ENCODE measurements at regions not wholly inside any gene's neighbourhood (a gene's known extent, or its start where the extent isn't known, plus 50 kb on each side); places are given as distances from the start of the nearest gene placed in this dataset.

DNA sequence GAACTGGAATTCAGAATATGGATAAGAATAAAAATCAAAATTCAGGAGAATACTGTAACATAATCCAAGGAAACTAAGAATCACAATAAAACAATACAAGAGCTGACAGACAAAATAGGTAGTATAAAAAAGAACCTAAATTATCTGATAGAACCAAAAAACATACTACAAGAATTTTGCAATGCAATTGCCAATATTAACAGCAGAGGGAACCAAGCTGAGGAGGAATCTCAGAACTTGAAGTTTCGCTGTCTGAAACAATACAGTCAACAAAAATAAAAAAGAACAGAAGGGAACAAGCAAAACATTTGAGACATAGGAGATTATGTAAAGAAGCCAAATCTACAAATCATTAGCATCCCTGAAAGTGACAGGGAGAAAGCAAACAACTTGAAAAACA is 84.1 kb upstream of the GALNT13 start (continued):
- TF ChIP-seq, protein P1, sequence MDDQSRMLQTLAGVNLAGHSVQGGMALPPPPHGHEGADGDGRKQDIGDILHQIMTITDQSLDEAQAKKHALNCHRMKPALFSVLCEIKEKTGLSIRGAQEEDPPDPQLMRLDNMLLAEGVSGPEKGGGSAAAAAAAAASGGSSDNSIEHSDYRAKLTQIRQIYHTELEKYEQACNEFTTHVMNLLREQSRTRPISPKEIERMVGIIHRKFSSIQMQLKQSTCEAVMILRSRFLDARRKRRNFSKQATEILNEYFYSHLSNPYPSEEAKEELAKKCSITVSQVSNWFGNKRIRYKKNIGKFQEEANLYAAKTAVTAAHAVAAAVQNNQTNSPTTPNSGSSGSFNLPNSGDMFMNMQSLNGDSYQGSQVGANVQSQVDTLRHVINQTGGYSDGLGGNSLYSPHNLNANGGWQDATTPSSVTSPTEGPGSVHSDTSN (IDR thresholded peaks at IDR 0.05; ENCODE audit: insufficient replicate concordance, low read depth, low read length) = no peak
- TF ChIP-seq ZNF217 (IDR thresholded peaks at IDR 0.05) (no peak), ESRRA (IDR thresholded peaks at IDR 0.05; ENCODE audit: low read length) (no peak), NR2C1 (IDR thresholded peaks at IDR 0.05) (no peak), FOXM1 (IDR thresholded peaks at IDR 0.05; ENCODE audit: low read depth, low read length) (no peak), TCF7 (IDR thresholded peaks at IDR 0.05; ENCODE audit: borderline replicate concordance) (no peak)

DNA sequence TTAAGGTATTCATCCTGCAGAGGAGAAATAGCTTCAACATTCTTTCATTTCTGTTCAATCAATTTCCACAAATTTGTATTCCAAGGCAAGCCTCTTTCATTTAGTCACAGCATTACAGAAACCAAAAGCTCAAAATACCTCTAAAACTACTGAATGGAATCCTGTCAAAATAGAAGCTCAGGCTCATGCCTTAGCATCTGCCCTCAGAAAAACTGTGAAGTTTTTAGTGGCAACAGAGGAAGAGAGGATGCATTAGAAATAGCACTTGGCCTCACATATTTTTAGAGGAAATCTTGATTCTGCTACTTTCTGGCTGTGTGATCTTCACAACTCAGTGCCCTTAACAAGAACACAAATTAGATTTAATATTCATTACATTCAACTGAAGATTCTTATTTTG is 69.1 kb upstream of the GALNT13 start:
- no peak overlapping the region for H2AFZ ChIP-seq (ENCODE audit: control insufficient read depth, low read depth, low read length)
- in situ Hi-C loops (cut with MboI) = no loop called here
- FAIRE-seq = no peak
- H3K4me3 ChIP-seq = no peak overlapping the region
- no peaks in the 10 kb centered on the region for H3K9me3 ChIP-seq (replicated peaks; ENCODE audit: control insufficient read depth, insufficient read depth, low read length)
- H3K9ac ChIP-seq (ENCODE audit: control insufficient read depth, insufficient read depth, low read length) = no peak overlapping the region
- ChIA-PET RAD21 (ENCODE audit: unreplicated experiment) (no interaction called here), SMC1A (ENCODE audit: uncharacterized antibody, unreplicated experiment) (interaction anchor here (0.7 kb wide), 1 partner anchor 19 kb away, joined by 3 read pairs; no protein-coding TSS in a partner anchor), CTCF (no interaction called here), POLR2A (no interaction called here)
- no TSS peak for BruUV-seq (replicated peaks)
- no peak for ATAC-seq
- H3K4me1 ChIP-seq (ENCODE audit: control insufficient read depth, insufficient read depth, low read length) = no peaks in the 10 kb centered on the region
- H3K4me2 ChIP-seq (ENCODE audit: control insufficient read depth, insufficient read depth) = no peak overlapping the region
- no peak for DNase-seq (ENCODE audit: low read depth, low spot score)
- no peak overlapping the region for H3K27ac ChIP-seq (ENCODE audit: control insufficient read depth, insufficient read depth)
- no peaks in the 10 kb centered on the region for H3K27me3 ChIP-seq (replicated peaks in 1 of 2; ENCODE audit: control insufficient read depth in 2 of 2, insufficient read depth in 2 of 2, low read length in 1 of 2)
- H3K36me3 ChIP-seq (ENCODE audit: control insufficient read depth in 2 of 2, insufficient read depth in 2 of 2, low read length in 1 of 2) = no peaks in the 10 kb centered on the region
- H3K79me2 ChIP-seq (ENCODE audit: control insufficient read depth, insufficient read depth, low read length) = no peaks in the 10 kb centered on the region
- H4K20me1 ChIP-seq (ENCODE audit: control insufficient read depth, insufficient read depth) = no peaks in the 10 kb centered on the region
- intact Hi-C loops (cut with micrococcal nuclease; ENCODE audit: unreplicated experiment) = no loop called here
- TF ChIP-seq, protein P2, sequence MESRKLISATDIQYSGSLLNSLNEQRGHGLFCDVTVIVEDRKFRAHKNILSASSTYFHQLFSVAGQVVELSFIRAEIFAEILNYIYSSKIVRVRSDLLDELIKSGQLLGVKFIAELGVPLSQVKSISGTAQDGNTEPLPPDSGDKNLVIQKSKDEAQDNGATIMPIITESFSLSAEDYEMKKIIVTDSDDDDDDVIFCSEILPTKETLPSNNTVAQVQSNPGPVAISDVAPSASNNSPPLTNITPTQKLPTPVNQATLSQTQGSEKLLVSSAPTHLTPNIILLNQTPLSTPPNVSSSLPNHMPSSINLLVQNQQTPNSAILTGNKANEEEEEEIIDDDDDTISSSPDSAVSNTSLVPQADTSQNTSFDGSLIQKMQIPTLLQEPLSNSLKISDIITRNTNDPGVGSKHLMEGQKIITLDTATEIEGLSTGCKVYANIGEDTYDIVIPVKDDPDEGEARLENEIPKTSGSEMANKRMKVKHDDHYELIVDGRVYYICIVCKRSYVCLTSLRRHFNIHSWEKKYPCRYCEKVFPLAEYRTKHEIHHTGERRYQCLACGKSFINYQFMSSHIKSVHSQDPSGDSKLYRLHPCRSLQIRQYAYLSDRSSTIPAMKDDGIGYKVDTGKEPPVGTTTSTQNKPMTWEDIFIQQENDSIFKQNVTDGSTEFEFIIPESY (IDR thresholded peaks at IDR 0.05) = no peak
- TF ChIP-seq CHD1 (IDR thresholded peaks at IDR 0.05; ENCODE audit: low read depth, low read length) = no peak
- TF ChIP-seq BHLHE40 (IDR thresholded peaks at IDR 0.05; ENCODE audit: borderline replicate concordance in 1 of 2, low read depth in 2 of 2, low read length in 1 of 2) = no peak
- no peak for TF ChIP-seq NFIC (IDR thresholded peaks at IDR 0.05; ENCODE audit: low read depth, low read length)
- TF ChIP-seq POLR2AphosphoS2 (IDR thresholded peaks at IDR 0.05; ENCODE audit: low read depth, low read length) = no peak
- no peak for TF ChIP-seq SMAD1 (IDR thresholded peaks at IDR 0.05; ENCODE audit: low read depth, partially characterized antibody)
- no peak for TF ChIP-seq DPF2 (IDR thresholded peaks at IDR 0.05)
- TF ChIP-seq, protein P3, sequence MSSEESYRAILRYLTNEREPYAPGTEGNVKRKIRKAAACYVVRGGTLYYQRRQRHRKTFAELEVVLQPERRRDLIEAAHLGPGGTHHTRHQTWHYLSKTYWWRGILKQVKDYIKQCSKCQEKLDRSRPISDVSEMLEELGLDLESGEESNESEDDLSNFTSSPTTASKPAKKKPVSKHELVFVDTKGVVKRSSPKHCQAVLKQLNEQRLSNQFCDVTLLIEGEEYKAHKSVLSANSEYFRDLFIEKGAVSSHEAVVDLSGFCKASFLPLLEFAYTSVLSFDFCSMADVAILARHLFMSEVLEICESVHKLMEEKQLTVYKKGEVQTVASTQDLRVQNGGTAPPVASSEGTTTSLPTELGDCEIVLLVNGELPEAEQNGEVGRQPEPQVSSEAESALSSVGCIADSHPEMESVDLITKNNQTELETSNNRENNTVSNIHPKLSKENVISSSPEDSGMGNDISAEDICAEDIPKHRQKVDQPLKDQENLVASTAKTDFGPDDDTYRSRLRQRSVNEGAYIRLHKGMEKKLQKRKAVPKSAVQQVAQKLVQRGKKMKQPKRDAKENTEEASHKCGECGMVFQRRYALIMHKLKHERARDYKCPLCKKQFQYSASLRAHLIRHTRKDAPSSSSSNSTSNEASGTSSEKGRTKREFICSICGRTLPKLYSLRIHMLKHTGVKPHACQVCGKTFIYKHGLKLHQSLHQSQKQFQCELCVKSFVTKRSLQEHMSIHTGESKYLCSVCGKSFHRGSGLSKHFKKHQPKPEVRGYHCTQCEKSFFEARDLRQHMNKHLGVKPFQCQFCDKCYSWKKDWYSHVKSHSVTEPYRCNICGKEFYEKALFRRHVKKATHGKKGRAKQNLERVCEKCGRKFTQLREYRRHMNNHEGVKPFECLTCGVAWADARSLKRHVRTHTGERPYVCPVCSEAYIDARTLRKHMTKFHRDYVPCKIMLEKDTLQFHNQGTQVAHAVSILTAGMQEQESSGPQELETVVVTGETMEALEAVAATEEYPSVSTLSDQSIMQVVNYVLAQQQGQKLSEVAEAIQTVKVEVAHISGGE (CRISPR knock-in tag; IDR thresholded peaks at IDR 0.05) = no peak
- TF ChIP-seq TCF7 (IDR thresholded peaks at IDR 0.05; ENCODE audit: borderline replicate concordance) = no peak
- TF ChIP-seq MEF2B (IDR thresholded peaks at IDR 0.05; ENCODE audit: partially characterized antibody, poor library complexity, severe bottlenecking) = no peak
- no peak for TF ChIP-seq TCF3 (IDR thresholded peaks at IDR 0.05; ENCODE audit: borderline replicate concordance, insufficient read depth, low read depth, low read length)
- TF ChIP-seq CREM (IDR thresholded peaks at IDR 0.05; ENCODE audit: low read depth) = no peak
- no peak for TF ChIP-seq HCFC1 (IDR thresholded peaks at IDR 0.05; ENCODE audit: low read length)
- no peak for TF ChIP-seq FOS (IDR thresholded peaks at IDR 0.05; ENCODE audit: borderline replicate concordance, extremely low read depth, insufficient read length)
- no peak for TF ChIP-seq HDGF (IDR thresholded peaks at IDR 0.05)
